ENCODE measurements at regions not wholly inside any gene's neighbourhood (a gene's known extent, or its start where the extent isn't known, plus 50 kb on each side); places are given as distances from the start of the nearest gene placed in this dataset.

DNA sequence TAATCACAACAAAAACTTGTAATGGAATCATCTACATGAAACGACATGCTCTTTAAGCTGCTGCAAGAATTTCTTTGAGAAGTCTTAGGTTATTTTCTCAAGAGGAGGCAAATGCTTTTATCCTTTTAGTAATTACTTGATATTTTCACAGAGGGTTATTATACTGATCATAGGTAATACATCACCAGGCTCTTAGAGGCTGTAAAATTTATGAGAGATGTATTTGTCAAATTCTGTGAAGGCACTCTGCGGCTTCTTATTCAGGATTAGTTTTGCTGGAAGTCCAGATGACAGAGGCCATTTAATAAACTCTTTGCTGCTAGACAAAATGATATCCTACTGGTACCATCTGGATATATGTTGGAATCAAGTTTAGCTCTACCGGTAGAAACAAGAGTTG, 624.3 kb upstream of the BRINP3 start:
- Histone ChIP-seq H3K4me2 (ENCODE audit: control insufficient read depth, extremely low read depth, insufficient read depth, low read depth, low read length) (no peak overlapping the region), H3K27me3 (ENCODE audit: control insufficient read depth, extremely low read depth, insufficient read depth, low read length) (no peaks in the 10 kb centered on the region), H3K4me3 (ENCODE audit: control insufficient read depth in 2 of 3, extremely low read depth in 1 of 3, insufficient read depth in 2 of 3, low read depth in 1 of 3, low read length in 3 of 3) (no peak overlapping the region), H4K20me1 (ENCODE audit: control insufficient read depth, extremely low read depth, insufficient read depth, low read length) (no peaks in the 10 kb centered on the region), H3K9me1 (ENCODE audit: control insufficient read depth, extremely low read depth, insufficient read depth, low read length) (no peaks in the 10 kb centered on the region), H3K9me3 (ENCODE audit: control insufficient read depth, low read depth, low read length) (no peaks in the 10 kb centered on the region), H3K9ac (ENCODE audit: control insufficient read depth, extremely low read depth, insufficient read depth, low read length) (no peak overlapping the region), H3K36me3 (ENCODE audit: control insufficient read depth in 2 of 2, extremely low read depth in 1 of 2, insufficient read depth in 2 of 2, low read length in 2 of 2) (no peaks in the 10 kb centered on the region), H2AFZ (ENCODE audit: control insufficient read depth, low read length) (no peak overlapping the region), H3K4me1 (ENCODE audit: control insufficient read depth, extremely low read depth, insufficient read depth, low read length) (no peaks in the 10 kb centered on the region), H3K79me2 (ENCODE audit: control insufficient read depth, insufficient read depth, low read length) (no peaks in the 10 kb centered on the region), H3K27ac (ENCODE audit: control insufficient read depth, insufficient read depth, low read length) (no peak overlapping the region)
- dilution Hi-C loops (cut with MboI; ENCODE audit: extremely low pct_ligation_motif_present, low sequenced_read_pairs), result no loop called here
- TF ChIP-seq EZH2 (IDR thresholded peaks at IDR 0.05; ENCODE audit: low read length), result no peak
- TF ChIP-seq, protein P1, sequence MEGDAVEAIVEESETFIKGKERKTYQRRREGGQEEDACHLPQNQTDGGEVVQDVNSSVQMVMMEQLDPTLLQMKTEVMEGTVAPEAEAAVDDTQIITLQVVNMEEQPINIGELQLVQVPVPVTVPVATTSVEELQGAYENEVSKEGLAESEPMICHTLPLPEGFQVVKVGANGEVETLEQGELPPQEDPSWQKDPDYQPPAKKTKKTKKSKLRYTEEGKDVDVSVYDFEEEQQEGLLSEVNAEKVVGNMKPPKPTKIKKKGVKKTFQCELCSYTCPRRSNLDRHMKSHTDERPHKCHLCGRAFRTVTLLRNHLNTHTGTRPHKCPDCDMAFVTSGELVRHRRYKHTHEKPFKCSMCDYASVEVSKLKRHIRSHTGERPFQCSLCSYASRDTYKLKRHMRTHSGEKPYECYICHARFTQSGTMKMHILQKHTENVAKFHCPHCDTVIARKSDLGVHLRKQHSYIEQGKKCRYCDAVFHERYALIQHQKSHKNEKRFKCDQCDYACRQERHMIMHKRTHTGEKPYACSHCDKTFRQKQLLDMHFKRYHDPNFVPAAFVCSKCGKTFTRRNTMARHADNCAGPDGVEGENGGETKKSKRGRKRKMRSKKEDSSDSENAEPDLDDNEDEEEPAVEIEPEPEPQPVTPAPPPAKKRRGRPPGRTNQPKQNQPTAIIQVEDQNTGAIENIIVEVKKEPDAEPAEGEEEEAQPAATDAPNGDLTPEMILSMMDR (optimal IDR thresholded peaks at IDR 0.05 in 1 of 3, IDR thresholded peaks at IDR 0.05 in 1 of 3, conservative IDR thresholded peaks at IDR 0.05 in 1 of 3; ENCODE audit: extremely low read depth in 1 of 3, insufficient read depth in 2 of 3, low read length in 3 of 3), result no peak
- FAIRE-seq (no peak), DNase-seq (ENCODE audit: low read depth, low spot score) (no peak)

DNA sequence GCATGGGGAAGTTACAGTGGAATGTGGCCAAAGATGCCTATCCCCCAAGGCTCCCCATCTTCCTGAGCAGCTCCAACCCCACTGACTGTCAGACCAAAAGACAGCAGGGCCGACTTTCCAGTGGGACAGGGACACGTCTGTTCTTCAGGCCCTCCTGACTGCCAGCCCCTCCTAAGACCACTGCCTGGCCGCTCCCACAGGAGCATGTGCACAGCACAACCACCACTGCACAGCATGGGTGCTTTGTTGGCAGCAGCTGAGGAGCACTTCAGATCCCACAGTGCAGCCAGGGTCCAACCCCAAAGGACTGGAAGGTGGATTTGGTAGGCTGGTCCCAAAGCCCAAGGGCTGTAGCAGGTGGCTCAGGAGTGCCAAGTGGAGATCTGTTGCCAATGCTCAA, 648.3 kb upstream of the BRINP3 start:
- Histone ChIP-seq H3K36me3 (ENCODE audit: control insufficient read depth in 2 of 2, extremely low read depth in 1 of 2, insufficient read depth in 2 of 2, low read length in 2 of 2) (no peaks in the 10 kb centered on the region), H3K79me2 (ENCODE audit: control insufficient read depth, insufficient read depth, low read length) (no peaks in the 10 kb centered on the region), H3K27ac (ENCODE audit: control insufficient read depth, insufficient read depth, low read length) (no peak overlapping the region), H2AFZ (ENCODE audit: control insufficient read depth, low read length) (no peak overlapping the region), H3K9me3 (ENCODE audit: control insufficient read depth, low read depth, low read length) (no peaks in the 10 kb centered on the region), H3K9me1 (ENCODE audit: control insufficient read depth, extremely low read depth, insufficient read depth, low read length) (no peaks in the 10 kb centered on the region), H3K9ac (ENCODE audit: control insufficient read depth, extremely low read depth, insufficient read depth, low read length) (no peak overlapping the region), H3K4me1 (ENCODE audit: control insufficient read depth, extremely low read depth, insufficient read depth, low read length) (no peaks in the 10 kb centered on the region), H3K27me3 (ENCODE audit: control insufficient read depth, extremely low read depth, insufficient read depth, low read length) (no peaks in the 10 kb centered on the region), H4K20me1 (ENCODE audit: control insufficient read depth, extremely low read depth, insufficient read depth, low read length) (no peaks in the 10 kb centered on the region), H3K4me2 (ENCODE audit: control insufficient read depth, extremely low read depth, insufficient read depth, low read depth, low read length) (no peak overlapping the region), H3K4me3 (ENCODE audit: control insufficient read depth in 2 of 3, extremely low read depth in 1 of 3, insufficient read depth in 2 of 3, low read depth in 1 of 3, low read length in 3 of 3) (no peak overlapping the region)
- no peak for TF ChIP-seq EZH2 (IDR thresholded peaks at IDR 0.05; ENCODE audit: low read length)
- TF ChIP-seq, protein P1 (optimal IDR thresholded peaks at IDR 0.05 in 1 of 3, IDR thresholded peaks at IDR 0.05 in 1 of 3, conservative IDR thresholded peaks at IDR 0.05 in 1 of 3; ENCODE audit: extremely low read depth in 1 of 3, insufficient read depth in 2 of 3, low read length in 3 of 3), result no peak
- DNase-seq (ENCODE audit: low read depth, low spot score) (no peak), FAIRE-seq (no peak)
- dilution Hi-C loops (cut with MboI; ENCODE audit: extremely low pct_ligation_motif_present, low sequenced_read_pairs), result no loop called here

All from keratinocyte (primary cell).